Activated naive CD4-positive, alpha-beta T cell treated with Interleukin-2 at 50 U/mL for 16 hours (primary cell): ENCODE measurements at regions not wholly inside any gene's neighbourhood (a gene's known extent, or its start where the extent isn't known, plus 50 kb on each side); places are given as distances from the start of the nearest gene placed in this dataset.

Source experiments
- DNase-seq: peaks from one replicate; pipeline ENCODE4 v3.0.0-alpha.2; 2020

GRCh38 chr2:152961351-152961750, 242.9 kb downstream of the ARL6IP6 start:
- DNase-seq, result no peak

GRCh38 chr2:152950126-152950525, 231.7 kb downstream of the ARL6IP6 start:
- DNase-seq, result no peak

- no peak for DNase-seq
Measured at GRCh38 chr2:152944099-152944498, 225.7 kb downstream of the ARL6IP6 start.

GRCh38 chr2:152942940-152943440, 224.6 kb downstream of the ARL6IP6 start:
- no peak for DNase-seq

GRCh38 chr2:152930501-152930900, 212.1 kb downstream of the ARL6IP6 start:
- no peak for DNase-seq

GRCh38 chr2:152929628-152930027, 211.2 kb downstream of the ARL6IP6 start:
- DNase-seq, result no peak

GRCh38 chr2:152925547-152926448, 207.4 kb downstream of the ARL6IP6 start:
- DNase-seq, result peak; percentile 18

- DNase-seq, result no peak
Measured at GRCh38 chr2:152924722-152925121, 206.3 kb downstream of the ARL6IP6 start.

GRCh38 chr2:152924219-152924618, 205.8 kb downstream of the ARL6IP6 start:
- DNase-seq, result no peak

GRCh38 chr2:152920846-152921245, 202.4 kb downstream of the ARL6IP6 start:
- no peak for DNase-seq

- DNase-seq, result no peak
Measured at GRCh38 chr2:152910970-152911369, 192.6 kb downstream of the ARL6IP6 start.

- DNase-seq, result no peak
Measured at GRCh38 chr2:152907046-152907445, 188.6 kb downstream of the ARL6IP6 start.

GRCh38 chr2:152894051-152894450, 175.6 kb downstream of the ARL6IP6 start:
- no peak for DNase-seq

GRCh38 chr2:152890736-152891135, 172.3 kb downstream of the ARL6IP6 start:
- DNase-seq, result no peak

- DNase-seq, result no peak
Measured at GRCh38 chr2:152883951-152884487, 165.6 kb downstream of the ARL6IP6 start.

- DNase-seq, result no peak
Measured at GRCh38 chr2:152881527-152881926, 163.1 kb downstream of the ARL6IP6 start.

- no peak for DNase-seq
Measured at GRCh38 chr2:152879275-152879674, 160.9 kb downstream of the ARL6IP6 start.

GRCh38 chr2:152875701-152876695, 157.6 kb downstream of the ARL6IP6 start:
- no peak for DNase-seq

GRCh38 chr2:152874955-152875354, 156.5 kb downstream of the ARL6IP6 start:
- DNase-seq, result no peak

- DNase-seq, result no peak
Measured at GRCh38 chr2:152870239-152870638, 151.8 kb downstream of the ARL6IP6 start.

GRCh38 chr2:152867397-152867796, 149.0 kb downstream of the ARL6IP6 start:
- no peak for DNase-seq

GRCh38 chr2:152864601-152865149, 146.3 kb downstream of the ARL6IP6 start:
- DNase-seq, result no peak

GRCh38 chr2:152863826-152864225, 145.4 kb downstream of the ARL6IP6 start:
- DNase-seq, result no peak
